K562 (cell line): ENCODE measurements at regions not wholly inside any gene's neighbourhood (a gene's known extent, or its start where the extent isn't known, plus 50 kb on each side); places are given as distances from the start of the nearest gene placed in this dataset.

Source experiments
- ATAC-seq: fragments of 200-7000 bp; cut with Tn5 transposase; 3 replicates; pipeline ENCODE4 v1.9.1; 2020; ENCODE audit warnings: moderate library complexity
- BruUV-seq: library from RNA; stranded (reverse); fragments of 400-500 nt; replicated peaks from 2 replicates; lab custom pipeline; 2021; lab: Mats Ljungman, UMichigan
- CTCF ChIA-PET: fragments of 300-600 bp; formaldehyde crosslinking; extraction: SDS; loops from one replicate; lab custom pipeline; 2021; ENCODE audit warnings: low intra/inter-chr PET ratio; lab: Yijun Ruan, JAX
- POLR2A ChIA-PET: fragments of 300-600, 350-650 bp; sonication (Branson Sonifier 250); formaldehyde crosslinking; extraction: SDS; loops from one replicate; lab custom pipeline; 2021; ENCODE audit warnings: antibody characterized with exemption, inconsistent platforms; lab: Yijun Ruan, JAX
- DNase-seq, 4 experiments: peaks; one replicate each; pipeline versions ENCODE4 v3.0.0 to v3.0.0-alpha.2; 2011 to 2018; ENCODE audit warnings: low spot score in 3 of 4, mixed read lengths in 3 of 4; ENCODE audit errors: extremely low read depth in 1 of 4
- FAIRE-seq: peaks from 2 replicates; lab custom pipeline; 2011; peaks lifted over from hg19 to GRCh38; lab: Jason Lieb, UNC
- H2AFZ ChIP-seq: 2 replicates; pipeline ENCODE4 v1.6.0; 2011; ENCODE audit warnings: low read depth, low read length, control low read depth, inconsistent platforms
- H3K27ac ChIP-seq: fragments of 200-600 bp; 3 replicates; pipeline ENCODE4 v1.8.0; 2011; ENCODE audit warnings: low read depth, mild to moderate bottlenecking, control low read depth, inconsistent platforms, low read length, moderate library complexity, mixed read lengths; ENCODE audit errors: extremely low read depth
- H3K27me3 ChIP-seq, 2 experiments: fragments of 300-600 bp in 1 of 2; 2 replicates in 1 of 2; 3 replicates in 1 of 2; pipeline versions ENCODE4 v1.6.0 to v1.8.0; 2011; ENCODE audit warnings: inconsistent platforms in 2 of 2, low read length in 2 of 2, mild to moderate bottlenecking in 1 of 2, mixed read lengths in 1 of 2, moderate library complexity in 1 of 2; ENCODE audit not compliant: control insufficient read depth in 2 of 2, insufficient read depth in 2 of 2
- H3K36me3 ChIP-seq: fragments of 300-600 bp; 3 replicates; pipeline ENCODE4 v1.8.0; 2011; ENCODE audit warnings: mild to moderate bottlenecking, low read length, inconsistent platforms; ENCODE audit not compliant: control insufficient read depth, insufficient read depth
- H3K4me1 ChIP-seq, 2 experiments: fragments of 200-600 bp in 1 of 2; replicated peaks in 1 of 2; 2 replicates in 1 of 2; 3 replicates in 1 of 2; pipeline versions ENCODE4 v1.5.1 to v1.8.0; 2011; ENCODE audit warnings: inconsistent platforms in 2 of 2, low read length in 2 of 2, mild to moderate bottlenecking in 1 of 2, mixed read lengths in 1 of 2, moderate library complexity in 1 of 2; ENCODE audit not compliant: control insufficient read depth in 2 of 2, insufficient read depth in 2 of 2
- H3K4me2 ChIP-seq: 2 replicates; pipeline ENCODE4 v1.6.1; 2011; ENCODE audit warnings: low read length, control low read depth, inconsistent platforms, mixed read lengths; ENCODE audit not compliant: insufficient read depth
- H3K4me3 ChIP-seq: fragments of 200-600 bp; sonication (generic), shearing (Covaris generic); 2 replicates; pipeline ENCODE4 v1.5.1; 2016; ENCODE audit warnings: control low read depth, inconsistent platforms
- H3K79me2 ChIP-seq: fragments of 200-600 bp; 3 replicates; pipeline ENCODE4 v1.8.0; 2011; ENCODE audit warnings: low read length, inconsistent platforms; ENCODE audit not compliant: control insufficient read depth, insufficient read depth
- H3K9ac ChIP-seq, 2 experiments: 2 replicates each; pipeline versions ENCODE4 v1.6.0 to v1.6.1; 2011; ENCODE audit warnings: low read depth in 2 of 2, low read length in 2 of 2, control low read depth in 1 of 2, inconsistent platforms in 1 of 2, mild to moderate bottlenecking in 1 of 2, mixed read lengths in 1 of 2; ENCODE audit not compliant: insufficient read depth in 1 of 2
- H3K9me1 ChIP-seq: one replicate; pipeline ENCODE4 v1.6.0; 2011; ENCODE audit warnings: inconsistent platforms, mild to moderate bottlenecking, low read length, moderate library complexity; ENCODE audit not compliant: control insufficient read depth, insufficient read depth
- H3K9me3 ChIP-seq: replicated peaks from 2 replicates; pipeline ENCODE4 v1.5.1; 2011; ENCODE audit warnings: low read depth, low read length, inconsistent platforms; ENCODE audit not compliant: control insufficient read depth, insufficient read depth
- H4K20me1 ChIP-seq: replicated peaks from 2 replicates; pipeline ENCODE4 v1.6.1; 2011; ENCODE audit warnings: low read length, inconsistent platforms, mixed read lengths; ENCODE audit not compliant: control insufficient read depth, insufficient read depth
- CBX3 ChIP-seq, 2 experiments: IDR thresholded peaks; 1 replicate in 1 of 2; 2 replicates in 1 of 2; pipeline ENCODE4 v1.6.1; 2012; ENCODE audit warnings: inconsistent platforms in 2 of 2, low read length in 2 of 2, borderline replicate concordance in 1 of 2, control low read depth in 1 of 2
- CTCFL ChIP-seq: IDR thresholded peaks from 2 replicates; pipeline ENCODE4 v1.6.1; 2011; ENCODE audit warnings: borderline replicate concordance, low read depth, mild to moderate bottlenecking, moderate library complexity, low read length; ENCODE audit not compliant: insufficient read depth, poor library complexity, severe bottlenecking
- EP400 ChIP-seq: fragments of 450-650 bp; IDR thresholded peaks from 2 replicates; pipeline ENCODE4 v1.6.1; 2017; ENCODE audit warnings: antibody characterized with exemption, mild to moderate bottlenecking, moderate library complexity
- HSF4 ChIP-seq: fragments of 250-450 bp; sonication (Bioruptor Pico); IDR thresholded peaks from 2 replicates; pipeline ENCODE4 v2.1.2; 2022; ENCODE audit warnings: mild to moderate bottlenecking, moderate library complexity, borderline replicate concordance
- NFYB ChIP-seq: IDR thresholded peaks from 2 replicates; pipeline ENCODE4 v1.6.1; 2011; ENCODE audit warnings: mild to moderate bottlenecking, moderate library complexity; ENCODE audit not compliant: insufficient read length; ENCODE audit errors: extremely low read depth
- SAP30 ChIP-seq: fragments of 200-600 bp; sonication (generic); IDR thresholded peaks from 2 replicates; pipeline ENCODE4 v1.6.1; 2012; ENCODE audit warnings: borderline replicate concordance, low read depth, mild to moderate bottlenecking, moderate library complexity, low read length, control low read depth, inconsistent platforms; ENCODE audit not compliant: insufficient read depth, poor library complexity, severe bottlenecking
- WHSC1 ChIP-seq: IDR thresholded peaks from one replicate; pipeline ENCODE4 v1.6.1; 2012; ENCODE audit warnings: low read length, control low read depth, inconsistent platforms
- ZBTB8A ChIP-seq: fragments of 450-650 bp; IDR thresholded peaks from 2 replicates; pipeline ENCODE4 v1.6.1; 2018; ENCODE audit warnings: mild to moderate bottlenecking, moderate library complexity; ENCODE audit not compliant: partially characterized antibody
- ZFP1 ChIP-seq: fragments of 450-650 bp; formaldehyde crosslinking; IDR thresholded peaks from 2 replicates; pipeline ENCODE4 v1.4.0; 2020; ENCODE audit warnings: mild to moderate bottlenecking, mixed read lengths
- ZNF780A ChIP-seq: fragments of 250-450 bp; sonication (Bioruptor Pico); IDR thresholded peaks from 2 replicates; pipeline ENCODE4 v1.5.0; 2021; ENCODE audit warnings: mild to moderate bottlenecking
- WGBS: fragments of 100-300 bp; shearing (Covaris generic); methylation state at CpG from one replicate; pipeline ENCODE4 v1.1.6; 2016; ENCODE audit warnings: low coverage, mixed read lengths; ENCODE audit not compliant: insufficient coverage; ENCODE audit errors: missing lambda C conversion rate; 5-methylcytosine and 5-hydroxymethylcytosine counted together
- in situ Hi-C: fragments of 300-500 bp; cut with MboI; formaldehyde crosslinking; loops from 4 replicates; pipeline ENCODE4 v1.15.0; 2018; ENCODE audit warnings: inconsistent platforms, mixed read lengths
- intact Hi-C: fragments of 100-400 bp; cut with micrococcal nuclease; formaldehyde crosslinking; loops from 2 replicates; pipeline ENCODE4 v1.14.2; 2022

DNA sequence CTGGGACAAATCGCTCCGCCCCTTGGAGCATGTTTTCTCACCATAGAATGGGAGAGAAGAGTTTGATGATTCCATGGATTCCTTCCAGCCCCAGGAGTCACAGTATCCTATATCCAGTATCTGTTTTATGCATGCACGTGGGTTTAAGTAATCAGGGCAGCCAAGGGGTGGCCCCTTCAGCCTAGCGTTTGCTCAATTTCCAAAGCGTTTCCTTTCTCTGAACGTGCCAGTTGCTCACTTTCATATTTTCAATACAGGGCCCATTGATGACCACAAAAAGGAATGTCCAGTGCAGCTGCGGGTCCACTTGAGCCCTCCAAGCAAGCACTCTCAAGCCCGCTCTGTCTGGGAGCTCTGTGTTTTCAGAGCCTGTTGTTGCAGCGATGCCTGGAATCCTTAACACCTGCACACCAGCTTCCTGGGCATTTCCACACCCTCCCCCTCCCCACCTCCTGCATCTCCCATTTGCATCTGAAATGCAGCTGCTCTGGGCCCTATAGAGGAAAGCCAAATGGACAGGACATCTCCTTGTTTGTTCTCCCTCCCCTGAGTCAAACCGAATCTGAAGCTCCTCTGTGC is 164.3 kb upstream of the LPP start:
- in situ Hi-C loops, result no loop called here
- ATAC-seq (no peak), DNase-seq (no peak), FAIRE-seq (no peak)
- H3K9me1 ChIP-seq, result no peaks in the 10 kb centered on the region
- H3K4me1 ChIP-seq, result peaks cover 0 to 17% of the 10 kb centered on the region in 2 experiments; a peak in 3 of 5 replicates
- no peak overlapping the region for H3K4me3 ChIP-seq
- WGBS, result 4% methylated on average over 9 of the region's 10 CpGs
- H3K79me2 ChIP-seq, result no peaks in the 10 kb centered on the region
- no TSS peak for BruUV-seq
- H3K4me2 ChIP-seq, result no peak overlapping the region
- no peaks in the 10 kb centered on the region for H3K9me3 ChIP-seq
- H2AFZ ChIP-seq, result no peak overlapping the region
- TF ChIP-seq EP400 (no peak), CBX3 (IDR thresholded peaks at IDR 0.05; ENCODE audit: borderline replicate concordance in 1 of 2, low read length in 2 of 2) (no peak), WHSC1 (no peak), SAP30 (no peak), CTCFL (no peak), ZNF780A (no peak), NFYB (no peak), ZFP1 (CRISPR knock-in tag) (no peak), HSF4 (CRISPR knock-in tag) (no peak), ZBTB8A (no peak)
- ChIA-PET CTCF (no interaction called here), POLR2A (interaction anchor here (0.7 kb wide), 1 partner anchor 244 kb away, joined by 3 read pairs; the partner anchor contains the start of gene BCL6)
- intact Hi-C loops, result loop anchor here (10.0 kb wide), 1 partner anchor 245 kb away; the partner anchor contains the start of gene BCL6
- H4K20me1 ChIP-seq, result no peaks in the 10 kb centered on the region
- no peak overlapping the region for H3K9ac ChIP-seq
- no peak overlapping the region for H3K27ac ChIP-seq
- H3K36me3 ChIP-seq, result no peaks in the 10 kb centered on the region
- peaks cover 0 to 5% of the 10 kb centered on the region in 2 experiments; a peak in 1 of 5 replicates for H3K27me3 ChIP-seq
